Adrenal gland (tissue), 9 donors: ENCODE measurements at regions not wholly inside any gene's neighbourhood (a gene's known extent, or its start where the extent isn't known, plus 50 kb on each side); places are given as distances from the start of the nearest gene placed in this dataset.

Source experiments
- DNase-seq, 7 donors: peaks; one replicate each; pipeline ENCODE4 v3.0.0-alpha.2; 2019 to 2020
- H3K27ac ChIP-seq, 5 donors: fragments of 200-600 bp; sonication (generic) in 4 of 5; 1 replicate in 3 of 5; 2 replicates in 2 of 5; pipeline versions ENCODE4 v1.5.1 to v1.8.0; 2016 to 2020; ENCODE audit warnings: mild to moderate bottlenecking in 1 of 5
- H3K27me3 ChIP-seq: fragments of 200-600 bp; 2 replicates; pipeline ENCODE4 v1.8.0; 2021
- H3K36me3 ChIP-seq, 2 donors: fragments of 200-600 bp; replicated peaks in 1 of 2; 1 replicate in 1 of 2; 2 replicates in 1 of 2; pipeline versions ENCODE4 v1.5.1 to v1.8.0; 2018 to 2022
- H3K4me1 ChIP-seq, 2 donors: fragments of 200-600 bp; replicated peaks in 1 of 2; 1 replicate in 1 of 2; 2 replicates in 1 of 2; pipeline versions ENCODE4 v1.5.1 to v1.8.0; 2018 to 2021
- H3K4me3 ChIP-seq, 4 donors: fragments of 200-600 bp; sonication (generic) in 3 of 4; one replicate each; pipeline ENCODE4 v1.5.1; 2016 to 2018
- H3K9me3 ChIP-seq, 3 donors: fragments of 200-600 bp; sonication (generic) in 1 of 3; replicated peaks in 1 of 3; 1 replicate in 2 of 3; 2 replicates in 1 of 3; pipeline versions ENCODE4 v1.5.1 to v1.8.0; 2016 to 2021
- POLR2A ChIP-seq, 2 donors: fragments of 450-650 bp; IDR thresholded peaks; one replicate each; pipeline ENCODE4 v1.6.1; 2017; ENCODE audit warnings: antibody characterized with exemption in 2 of 2, mild to moderate bottlenecking in 2 of 2, moderate library complexity in 1 of 2
- WGBS, 4 donors: extraction: QIAGEN DNeasy Blood & Tissue Kit in 2 of 4; methylation state at CpG; one replicate each; pipeline versions ENCODE4 v1.1.5 to v1.1.7; 2013 to 2017; 5-methylcytosine and 5-hydroxymethylcytosine counted together
- intact Hi-C, 2 donors: fragments of 100-400 bp; cut with DNase I; formaldehyde crosslinking; loops; one replicate each; pipeline versions ENCODE4 v1.14.1 to v1.15.0; 2022 to 2023
- TF ChIP-seq, protein P1 (sequence below), 6 experiments: fragments of 450-650 bp in 4 of 6; fragments of 200-600 bp in 2 of 6; sonication (generic) in 1 of 6; IDR thresholded peaks; 1 replicate in 5 of 6; 2 replicates in 1 of 6; pipeline versions ENCODE4 v1.5.1 to v1.8.0; 2016 to 2021; ENCODE audit warnings: antibody characterized with exemption in 6 of 6, mild to moderate bottlenecking in 2 of 6, moderate library complexity in 1 of 6
- donor health status: healthy with polysubstance abuse.
- donor health status: Bipolar disorder and iron deficiency.
- donor health status: DM: yes; HTN: yes; CAD: no.
- donor health status: DM: no; HTN: no; CAD: no.
- donor health status: DM: no; HTN: no; CAD: no.

DNA sequence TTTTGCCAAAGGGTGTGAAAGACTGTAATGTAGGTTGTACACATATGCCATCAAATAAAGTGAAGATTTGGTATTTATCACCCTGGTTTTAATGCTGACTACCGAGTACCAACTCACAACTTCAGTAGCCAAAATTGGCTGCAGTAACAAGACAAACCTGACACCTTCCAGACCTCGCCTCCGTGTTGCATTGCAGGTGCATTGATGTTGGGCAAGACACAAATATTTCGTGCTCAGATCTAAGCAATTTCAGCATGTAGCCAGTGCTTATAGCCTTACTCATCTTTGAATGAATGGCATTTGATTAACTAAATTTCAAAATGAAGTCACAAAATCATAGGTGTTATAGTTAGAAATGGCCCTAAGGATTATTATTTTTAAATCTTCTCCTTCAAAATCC lies 400.2 kb downstream of the SOX2 start:
- TF ChIP-seq POLR2A (IDR thresholded peaks at IDR 0.05), result no peak
- TF ChIP-seq, protein P1, sequence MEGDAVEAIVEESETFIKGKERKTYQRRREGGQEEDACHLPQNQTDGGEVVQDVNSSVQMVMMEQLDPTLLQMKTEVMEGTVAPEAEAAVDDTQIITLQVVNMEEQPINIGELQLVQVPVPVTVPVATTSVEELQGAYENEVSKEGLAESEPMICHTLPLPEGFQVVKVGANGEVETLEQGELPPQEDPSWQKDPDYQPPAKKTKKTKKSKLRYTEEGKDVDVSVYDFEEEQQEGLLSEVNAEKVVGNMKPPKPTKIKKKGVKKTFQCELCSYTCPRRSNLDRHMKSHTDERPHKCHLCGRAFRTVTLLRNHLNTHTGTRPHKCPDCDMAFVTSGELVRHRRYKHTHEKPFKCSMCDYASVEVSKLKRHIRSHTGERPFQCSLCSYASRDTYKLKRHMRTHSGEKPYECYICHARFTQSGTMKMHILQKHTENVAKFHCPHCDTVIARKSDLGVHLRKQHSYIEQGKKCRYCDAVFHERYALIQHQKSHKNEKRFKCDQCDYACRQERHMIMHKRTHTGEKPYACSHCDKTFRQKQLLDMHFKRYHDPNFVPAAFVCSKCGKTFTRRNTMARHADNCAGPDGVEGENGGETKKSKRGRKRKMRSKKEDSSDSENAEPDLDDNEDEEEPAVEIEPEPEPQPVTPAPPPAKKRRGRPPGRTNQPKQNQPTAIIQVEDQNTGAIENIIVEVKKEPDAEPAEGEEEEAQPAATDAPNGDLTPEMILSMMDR (IDR thresholded peaks at IDR 0.05), result no peak
- 69 to 84% (median 72%) methylated on average over 4 of the region's 4 CpGs for WGBS, 4 donors
- Histone ChIP-seq H3K27ac (no peak overlapping the region), H3K36me3 (no peaks in the 10 kb centered on the region), H3K9me3 (no peaks in the 10 kb centered on the region), H3K4me1 (no peaks in the 10 kb centered on the region), H3K27me3 (no peaks in the 10 kb centered on the region), H3K4me3 (no peak overlapping the region)
- DNase-seq, result no peak
- intact Hi-C loops, result no loop called here

DNA sequence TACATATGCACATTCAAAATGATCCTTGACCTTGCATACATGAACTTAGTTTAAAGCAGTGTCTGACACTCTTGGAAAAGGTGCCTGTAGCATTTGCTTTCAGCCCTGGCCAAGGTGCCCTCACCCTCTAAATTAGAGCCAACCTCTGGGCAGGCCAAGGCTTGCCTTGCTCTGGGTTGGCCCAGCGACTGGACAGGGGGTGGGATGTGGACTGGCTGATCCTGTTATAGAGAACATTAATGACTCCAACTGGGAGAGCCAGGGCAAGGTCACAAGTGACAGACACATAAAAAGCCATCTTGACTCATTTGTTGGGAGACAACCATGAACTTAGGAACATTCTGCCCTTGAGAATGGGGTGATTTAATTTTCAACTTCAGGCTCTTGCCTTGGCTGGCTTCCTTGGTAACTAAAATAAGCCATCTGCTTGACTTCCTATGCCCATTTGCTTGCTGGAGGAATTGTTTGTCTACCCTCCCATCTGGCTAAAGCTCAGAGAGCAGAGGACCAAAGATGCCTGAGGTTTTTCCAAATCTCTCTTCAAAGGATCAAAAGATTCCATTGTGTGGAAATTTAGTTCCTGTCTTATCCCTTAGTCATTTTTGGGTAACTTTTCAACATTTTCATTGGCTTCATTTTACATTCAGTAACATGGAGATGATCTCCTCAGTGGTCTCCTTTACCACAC lies 403.7 kb downstream of the SOX2 start:
- intact Hi-C loops, result no loop called here
- H3K4me1 ChIP-seq, result no peaks in the 10 kb centered on the region
- no peak for TF ChIP-seq POLR2A (IDR thresholded peaks at IDR 0.05)
- TF ChIP-seq, protein P1 (IDR thresholded peaks at IDR 0.05), result no peak
- H3K36me3 ChIP-seq, result no peaks in the 10 kb centered on the region
- 57 to 81% (median 69%) methylated on average over 1 of the region's 1 CpG for WGBS, 4 donors
- no peak overlapping the region for H3K4me3 ChIP-seq
- no peak overlapping the region for H3K27ac ChIP-seq
- no peak for DNase-seq
- no peaks in the 10 kb centered on the region for H3K9me3 ChIP-seq
- no peaks in the 10 kb centered on the region for H3K27me3 ChIP-seq

DNA sequence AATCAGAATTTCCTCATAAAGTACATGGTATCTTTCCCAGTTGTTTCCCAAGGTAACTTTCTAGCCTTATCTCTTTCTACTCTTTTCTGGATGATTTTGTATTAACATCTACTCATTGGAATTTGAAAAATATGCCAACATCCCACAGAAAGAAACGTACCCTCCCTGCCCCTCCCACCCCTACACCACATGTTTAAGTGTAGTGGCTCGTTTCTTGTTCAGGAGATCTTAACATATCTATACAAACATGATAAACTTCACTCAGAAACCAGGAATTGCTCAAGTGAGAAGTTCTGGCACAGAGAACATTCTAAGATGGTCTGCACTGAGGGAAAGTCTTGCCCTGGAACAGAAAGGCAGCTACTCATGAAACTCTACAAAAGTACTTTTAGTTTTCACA lies 404.7 kb downstream of the SOX2 start:
- H3K9me3 ChIP-seq, result no peaks in the 10 kb centered on the region
- H3K4me3 ChIP-seq, result no peak overlapping the region
- TF ChIP-seq, protein P1 (IDR thresholded peaks at IDR 0.05), result no peak
- TF ChIP-seq POLR2A (IDR thresholded peaks at IDR 0.05), result no peak
- WGBS, 4 donors, result 46 to 49% (median 47%) methylated on average over 2 of the region's 2 CpGs
- H3K4me1 ChIP-seq, result no peaks in the 10 kb centered on the region
- DNase-seq, result no peak
- H3K27ac ChIP-seq, result no peak overlapping the region
- intact Hi-C loops, result no loop called here
- H3K27me3 ChIP-seq, result no peaks in the 10 kb centered on the region
- H3K36me3 ChIP-seq, result no peaks in the 10 kb centered on the region

DNA sequence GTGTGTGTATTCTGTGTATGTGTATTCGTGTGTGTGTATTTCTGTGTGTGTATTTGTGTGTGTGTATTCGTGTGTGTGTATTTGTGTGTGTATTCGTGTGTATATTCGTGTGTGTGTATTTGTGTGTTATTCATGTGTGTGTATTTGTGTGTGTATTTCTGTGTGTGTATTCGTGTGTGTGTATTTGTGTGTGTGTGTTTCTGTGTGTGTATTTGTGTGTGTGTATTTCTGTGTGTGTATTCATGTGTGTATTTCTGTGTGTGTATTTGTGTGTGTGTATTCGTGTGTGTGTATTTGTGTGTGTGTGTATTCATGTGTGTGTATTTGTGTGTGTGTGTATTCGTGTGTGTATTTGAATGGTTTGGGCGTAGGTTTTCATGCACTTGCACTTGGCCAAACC lies 405.4 kb downstream of the SOX2 start:
- Histone ChIP-seq H3K9me3 (no peaks in the 10 kb centered on the region), H3K4me3 (no peak overlapping the region), H3K4me1 (no peaks in the 10 kb centered on the region), H3K27ac (no peak overlapping the region), H3K36me3 (no peaks in the 10 kb centered on the region), H3K27me3 (no peaks in the 10 kb centered on the region)
- intact Hi-C loops, result no loop called here
- TF ChIP-seq, protein P1 (IDR thresholded peaks at IDR 0.05), result no peak
- TF ChIP-seq POLR2A (IDR thresholded peaks at IDR 0.05), result no peak
- WGBS, 4 donors, result 68 to 76% (median 73%) methylated on average over 8 of the region's 8 CpGs
- no peak for DNase-seq
